HG03571 (cell line): ENCODE measurements at regions not wholly inside any gene's neighbourhood (a gene's known extent, or its start where the extent isn't known, plus 50 kb on each side); places are given as distances from the start of the nearest gene placed in this dataset.

Experiments used
- ATAC-seq: cut with Tn5 transposase; IDR thresholded peaks from one replicate; pipeline ENCODE4 v1.9.1; 2021; ENCODE audit not compliant: unreplicated experiment

DNA sequence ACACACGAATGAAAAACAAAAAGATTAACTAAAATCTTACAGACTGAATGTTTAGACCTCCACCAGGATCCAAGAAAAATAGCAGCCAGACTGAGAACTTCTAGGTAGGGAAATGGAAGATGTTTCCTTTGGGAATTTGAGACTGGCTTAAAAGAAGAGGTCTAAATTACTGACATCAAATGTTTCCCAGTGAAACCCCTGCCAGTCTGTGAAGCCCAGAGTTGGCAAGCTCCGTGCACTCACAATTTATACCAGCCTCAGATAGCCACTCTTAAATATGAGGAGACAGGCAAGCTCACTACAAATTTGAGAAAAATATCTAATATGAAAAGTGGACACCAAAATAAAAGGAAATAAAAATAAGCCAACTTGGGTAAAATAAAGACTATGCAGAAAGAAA is 700.5 kb upstream of the ZNF385D start:
- ATAC-seq, result no peak

DNA sequence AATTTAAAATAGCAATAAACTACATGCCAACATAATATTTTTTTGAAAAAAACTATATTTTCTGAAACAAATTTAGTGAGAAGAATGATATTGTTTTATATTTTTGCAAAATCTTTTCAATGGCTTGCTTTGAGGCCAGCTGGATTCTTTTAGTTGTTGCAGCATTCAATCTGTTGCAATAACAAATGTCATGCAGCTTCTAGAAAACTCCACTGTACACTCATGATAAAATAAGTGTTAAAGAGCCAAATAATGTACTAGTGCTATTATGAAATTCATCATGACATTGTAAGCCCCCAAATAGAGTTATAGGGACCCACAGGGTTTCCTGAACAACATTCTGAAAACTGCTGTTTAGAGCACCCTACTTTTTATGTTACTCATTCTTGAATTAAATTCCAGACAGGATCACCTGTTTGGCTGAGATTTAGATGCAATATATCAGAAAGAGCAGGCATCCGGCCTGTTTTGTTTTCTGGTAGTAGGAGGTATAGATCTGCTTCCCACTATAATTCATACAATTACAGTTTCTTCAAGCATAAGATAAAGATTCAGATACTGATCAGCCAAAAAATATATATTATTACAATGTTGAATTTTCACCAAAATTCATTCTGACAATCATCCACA is 703.0 kb upstream of the ZNF385D start:
- ATAC-seq, result no peak

DNA sequence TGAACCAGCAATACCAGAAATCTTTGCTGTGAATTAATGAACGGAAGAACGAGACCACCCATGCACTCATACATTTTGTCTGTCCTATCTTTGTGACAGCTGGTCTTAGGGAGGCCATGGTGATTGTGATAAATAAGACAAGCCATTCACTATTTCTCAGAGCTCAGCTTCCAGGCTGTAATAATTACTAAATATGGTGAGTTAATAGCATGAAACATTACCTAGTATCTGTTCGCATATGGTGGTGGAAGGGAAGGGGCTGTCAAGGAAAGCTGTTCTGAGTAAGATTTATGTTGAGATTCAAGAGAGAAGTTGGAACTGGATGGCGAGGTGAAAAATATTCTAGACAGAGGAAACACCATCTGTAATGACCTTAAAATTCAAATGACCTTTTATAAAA is 719.0 kb upstream of the ZNF385D start:
- no peak for ATAC-seq

DNA sequence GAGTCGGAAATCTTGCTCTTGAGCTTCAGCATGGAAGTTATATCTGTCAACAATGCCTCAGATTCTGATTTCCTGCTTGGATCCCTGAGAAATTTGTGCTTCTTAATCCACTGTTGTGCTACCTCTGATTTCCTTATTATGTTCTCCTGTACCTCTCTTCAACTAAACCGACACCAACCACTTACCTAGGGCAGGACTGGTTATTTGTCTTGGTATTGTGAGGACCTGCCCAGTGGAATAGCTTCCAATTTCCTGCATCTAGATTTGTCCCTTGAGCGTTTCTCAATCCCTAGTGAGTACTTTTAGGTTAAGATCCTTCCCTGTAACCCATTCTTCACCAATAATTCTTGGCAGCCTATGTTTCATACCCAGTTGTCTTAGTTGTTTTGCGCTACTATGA is 720.5 kb upstream of the ZNF385D start:
- ATAC-seq, result no peak

DNA sequence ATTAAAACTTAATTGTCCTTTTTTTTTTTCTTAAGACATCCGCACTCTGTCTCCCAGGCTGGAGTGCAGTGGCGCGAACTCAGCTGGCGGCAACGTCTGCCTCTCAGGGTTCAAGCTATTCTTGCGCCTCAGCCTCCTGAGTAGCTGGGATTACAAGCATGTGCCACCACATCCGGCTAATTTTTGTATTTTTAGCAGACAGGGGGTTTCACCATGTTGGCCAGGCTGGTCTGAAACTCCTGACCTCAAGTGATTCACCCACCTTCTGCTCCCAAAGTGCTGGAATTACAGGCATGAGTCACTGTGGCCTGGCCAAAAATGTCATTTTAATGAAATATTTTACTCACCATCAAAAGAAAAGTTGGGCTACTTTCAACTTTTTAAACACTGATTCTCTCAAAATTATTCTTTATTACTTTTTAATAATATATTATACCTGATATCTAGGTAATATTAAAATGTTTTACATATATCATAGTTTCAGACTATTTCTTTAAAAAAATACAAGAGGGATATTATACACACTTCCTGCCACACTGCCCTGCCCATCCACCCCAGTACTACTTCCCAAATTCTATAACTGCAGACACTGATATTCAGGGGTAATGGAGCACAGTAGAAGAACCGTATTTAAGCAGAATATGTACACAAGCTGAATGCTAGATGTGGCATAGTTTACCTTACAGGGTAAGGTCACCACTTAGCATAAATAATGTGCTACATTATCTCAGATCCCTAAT is 723.9 kb upstream of the ZNF385D start:
- ATAC-seq, result no peak

DNA sequence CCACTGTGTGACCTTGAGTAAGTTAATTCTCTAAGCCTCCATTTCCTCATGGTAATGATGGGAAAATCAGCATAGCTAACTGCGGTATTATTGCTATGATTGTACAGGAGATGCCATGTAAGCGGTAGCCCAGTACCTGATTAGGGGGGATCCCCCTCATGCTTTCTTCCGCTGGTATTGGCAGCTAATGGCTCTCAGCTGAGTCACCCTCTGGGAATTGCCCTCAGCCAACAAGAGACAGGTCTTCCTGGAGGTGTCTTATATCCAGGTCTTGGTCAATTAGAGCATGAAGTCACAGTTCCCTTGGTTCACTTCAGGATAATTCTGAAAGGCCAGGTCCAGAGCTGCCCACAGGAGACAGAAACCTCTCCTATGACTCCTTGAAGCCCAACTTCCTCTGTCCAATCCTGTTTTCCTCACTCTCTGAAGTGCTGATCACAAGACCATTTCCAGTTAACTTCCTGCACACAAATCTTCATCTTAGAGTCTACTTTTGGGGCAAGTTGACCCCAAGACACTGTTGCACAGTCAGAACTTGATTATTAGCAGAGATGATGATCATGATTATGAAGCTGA is 724.7 kb upstream of the ZNF385D start:
- ATAC-seq, result no peak

DNA sequence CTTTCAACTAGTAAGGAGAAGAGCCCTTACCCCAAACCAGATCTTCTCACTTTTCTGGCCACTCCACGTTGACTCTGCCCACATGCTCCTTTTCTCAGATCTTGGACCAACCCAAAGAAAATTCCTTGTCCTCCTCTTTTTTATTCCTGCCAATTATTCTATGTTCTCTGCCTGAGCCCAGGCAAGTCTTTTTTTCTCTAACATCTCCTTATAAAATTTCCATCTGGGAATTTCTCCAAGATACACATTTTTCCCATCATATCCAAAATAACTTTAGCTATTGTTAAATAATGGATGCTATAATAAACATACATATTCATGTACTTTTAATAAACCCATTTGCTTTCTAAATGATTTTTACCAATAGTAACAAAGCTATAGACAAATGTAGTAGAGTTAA is 726.0 kb upstream of the ZNF385D start:
- ATAC-seq, result no peak

DNA sequence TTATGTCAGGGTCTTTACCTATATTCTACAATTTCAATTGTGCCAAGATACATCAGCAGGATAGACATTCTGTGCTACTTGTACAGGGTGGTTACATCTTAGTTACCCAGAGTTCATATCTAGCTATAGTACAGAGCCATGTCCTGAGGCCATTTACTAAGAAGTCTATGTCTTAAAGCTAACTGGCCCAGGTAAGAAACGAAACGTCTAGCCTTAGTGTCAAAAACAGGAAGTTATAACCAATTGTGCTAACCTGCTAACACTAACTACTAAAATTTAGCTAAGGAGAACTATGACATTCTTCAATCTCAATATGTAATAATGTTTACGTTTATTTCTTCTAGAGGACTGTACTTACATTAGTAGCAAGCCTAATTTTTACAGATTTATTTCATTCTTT is 717.2 kb upstream of the UBE2E2 start:
- no peak for ATAC-seq

DNA sequence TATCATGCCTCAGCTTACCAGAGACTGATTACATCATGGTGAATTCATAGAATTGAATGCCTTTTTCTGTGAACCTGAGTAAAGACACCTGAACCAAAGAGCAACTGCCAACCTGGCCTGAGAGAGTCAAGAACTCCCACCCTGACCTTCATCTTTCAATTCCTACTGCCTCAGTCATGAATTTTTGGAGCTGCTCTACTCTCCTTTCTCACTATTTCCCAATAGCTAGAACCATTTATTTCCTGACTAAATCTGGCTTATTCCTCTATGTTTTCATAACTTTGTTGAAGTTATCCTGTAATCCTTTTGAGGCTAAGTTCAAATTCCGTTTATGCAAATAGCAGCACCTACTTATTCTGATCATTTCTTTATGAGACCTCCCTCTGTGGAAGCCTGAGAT is 712.4 kb upstream of the UBE2E2 start:
- no peak for ATAC-seq

DNA sequence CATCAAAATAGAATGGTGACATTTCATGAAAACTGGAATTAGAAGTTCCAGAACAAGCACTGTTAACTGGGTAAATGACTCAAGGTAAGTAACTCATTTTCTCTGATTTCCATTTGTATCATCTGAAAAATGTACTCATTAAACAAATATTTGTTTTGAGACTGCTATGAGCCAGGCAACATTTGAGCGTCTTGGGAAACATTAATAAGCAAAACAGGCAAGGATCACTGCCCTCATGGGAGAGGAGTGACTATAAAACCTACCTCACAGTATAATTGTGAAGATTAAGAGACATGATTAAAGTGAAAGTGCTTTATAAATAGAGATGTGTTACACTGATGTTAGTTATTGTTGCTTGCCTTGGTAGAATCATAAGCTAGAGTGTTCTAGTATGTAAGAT is 711.8 kb upstream of the UBE2E2 start:
- ATAC-seq, result no peak

DNA sequence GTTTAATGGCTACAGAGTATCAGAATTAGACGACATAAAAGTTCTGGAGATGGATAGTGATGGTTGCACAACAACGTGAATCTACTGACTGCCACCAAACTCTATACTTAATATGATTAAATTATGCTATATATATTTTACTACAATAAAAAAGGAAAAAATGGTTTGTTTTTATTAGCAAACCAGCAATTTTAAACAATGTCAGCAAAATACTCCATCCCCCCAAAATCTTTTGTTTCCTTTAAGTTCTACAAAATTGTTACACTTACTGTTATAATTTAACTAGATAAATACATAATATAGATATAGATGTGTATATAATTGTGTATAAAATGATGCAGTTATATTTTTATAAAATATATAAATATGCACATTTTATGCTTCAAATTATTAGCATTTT is 710.8 kb upstream of the UBE2E2 start:
- no peak for ATAC-seq

DNA sequence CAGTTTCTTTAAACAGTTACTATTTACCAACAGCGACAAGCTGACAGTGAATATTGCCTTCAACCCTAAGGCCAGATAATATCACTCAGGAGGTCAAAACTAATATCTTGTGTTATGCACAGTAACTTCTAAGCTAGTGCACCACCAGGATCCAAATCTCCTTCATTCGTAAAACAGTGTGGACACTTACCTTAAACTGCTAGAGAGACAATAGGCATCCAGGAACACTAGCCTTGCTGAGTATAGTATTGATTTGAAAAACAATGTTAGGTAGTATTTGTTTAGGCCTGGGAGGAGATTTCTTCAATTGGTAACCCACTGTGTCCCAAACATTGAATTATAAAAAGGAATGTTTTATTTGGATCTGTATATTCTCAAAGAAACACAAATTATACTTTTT is 707.9 kb upstream of the UBE2E2 start:
- no peak for ATAC-seq

DNA sequence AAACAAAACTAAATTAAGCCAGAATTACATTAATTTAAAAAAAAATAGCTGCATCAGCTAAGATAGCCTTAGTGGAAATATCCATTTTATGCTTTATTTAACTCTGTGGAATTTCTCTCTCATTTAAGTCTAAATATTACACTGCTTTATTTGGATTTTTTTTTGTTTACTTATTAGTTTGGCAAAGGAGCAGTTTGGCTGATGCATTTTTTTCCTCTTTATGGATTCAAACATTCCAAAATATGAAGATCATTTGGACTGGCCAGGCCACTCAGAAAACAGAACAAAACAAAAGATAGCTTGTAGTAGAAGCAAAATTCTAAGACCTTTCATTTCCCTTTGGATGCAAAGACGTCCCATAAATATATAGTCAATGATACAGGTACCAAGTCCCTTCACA is 707.3 kb upstream of the UBE2E2 start:
- ATAC-seq, result no peak

DNA sequence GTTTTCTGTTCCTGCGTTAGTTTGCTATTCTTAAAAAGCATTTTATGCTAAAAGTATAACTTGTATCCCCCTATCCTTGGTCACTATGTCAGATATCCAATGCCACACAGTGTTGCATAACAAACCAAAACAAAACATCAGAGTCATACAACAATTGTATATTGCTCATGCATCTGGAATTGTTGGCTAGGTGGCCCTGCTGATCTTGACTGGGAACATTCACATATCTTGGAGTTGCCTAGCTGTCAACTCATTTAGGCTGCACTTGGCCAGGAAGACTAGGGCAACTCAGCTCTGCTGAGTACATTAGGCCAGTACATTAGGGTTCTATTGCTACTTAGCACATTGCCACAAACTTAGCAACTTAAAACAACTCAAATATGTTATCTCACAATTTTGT is 706.5 kb upstream of the UBE2E2 start:
- ATAC-seq, result no peak

DNA sequence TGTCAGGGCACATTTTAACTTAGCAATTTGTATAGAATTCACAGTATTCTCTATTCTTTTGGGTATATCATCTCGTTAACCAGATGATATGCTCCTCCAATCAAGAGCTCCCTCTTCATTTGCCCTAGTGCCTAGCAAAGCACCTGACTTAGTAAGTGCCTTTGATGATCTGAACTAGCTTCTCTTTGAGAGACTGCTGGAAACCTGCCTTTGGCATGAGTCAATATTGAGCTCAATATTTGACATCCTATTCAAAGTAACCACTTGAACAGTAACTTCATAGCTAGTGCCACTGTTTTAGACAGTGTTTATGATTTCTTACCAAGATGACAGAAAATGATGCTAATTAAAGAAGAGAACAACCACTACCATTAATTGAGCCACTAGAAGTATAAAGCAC is 696.3 kb upstream of the UBE2E2 start:
- no peak for ATAC-seq

DNA sequence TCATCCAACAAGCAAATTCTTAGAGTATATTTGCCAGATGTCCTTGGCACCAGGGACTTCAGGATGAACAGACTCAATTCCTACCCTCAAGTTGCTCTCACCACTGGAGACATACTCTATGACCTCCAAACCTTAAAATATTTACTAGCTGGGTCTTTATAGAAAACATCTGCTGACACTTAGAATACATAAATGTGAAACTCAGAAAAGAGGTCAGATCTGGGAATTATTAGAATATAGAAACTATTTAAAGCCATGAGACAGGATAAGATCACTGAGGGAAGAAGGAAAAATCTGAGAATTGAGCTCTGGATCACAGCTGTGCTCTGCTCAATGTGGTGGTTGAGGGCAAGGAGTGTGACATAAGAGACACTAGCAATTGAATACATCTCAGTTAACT is 695.4 kb upstream of the UBE2E2 start:
- no peak for ATAC-seq

DNA sequence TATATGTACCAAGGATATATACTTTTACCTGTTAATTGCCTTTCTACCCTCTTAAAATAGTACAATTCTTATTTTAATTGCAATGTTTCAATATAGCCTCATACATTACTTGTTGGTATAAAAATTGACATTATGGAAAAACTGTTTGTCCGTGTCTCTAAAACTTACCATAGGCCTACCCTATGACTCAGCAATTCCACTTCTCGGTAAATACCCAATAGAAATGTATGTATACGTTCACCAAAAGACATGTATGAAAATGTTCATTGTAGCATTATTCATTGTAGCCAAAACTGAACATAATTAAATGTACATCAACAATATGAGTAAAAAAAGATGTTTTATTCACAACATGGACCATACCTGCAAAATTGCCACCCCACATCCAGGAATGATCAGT is 679.2 kb upstream of the UBE2E2 start:
- no peak for ATAC-seq

DNA sequence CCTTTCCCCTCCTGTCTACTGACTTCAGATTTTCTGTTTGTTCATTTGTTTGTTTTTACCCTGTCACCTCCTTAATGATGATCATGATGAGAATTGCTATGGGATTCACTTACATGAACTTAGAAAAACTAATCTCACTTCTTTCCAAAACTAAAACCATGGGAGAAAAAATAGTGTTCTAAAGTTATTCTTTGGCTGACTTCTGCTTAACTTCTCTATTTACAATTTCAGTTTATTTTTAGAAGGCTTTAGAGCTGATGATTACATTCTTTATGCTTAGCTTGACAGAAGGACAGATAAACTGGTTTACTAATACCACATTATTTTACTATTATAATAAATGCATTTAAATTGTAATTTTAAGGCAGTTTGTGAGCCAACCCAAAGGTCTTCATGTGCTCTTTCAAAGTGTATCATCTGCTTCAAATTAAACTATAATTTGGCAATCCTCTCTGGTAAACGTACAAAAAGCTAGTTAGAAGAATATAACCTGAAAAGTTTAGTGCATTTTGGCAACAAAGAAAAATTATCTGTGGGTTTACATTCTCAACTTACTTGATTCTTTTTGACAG is 676.8 kb upstream of the UBE2E2 start:
- ATAC-seq, result no peak

DNA sequence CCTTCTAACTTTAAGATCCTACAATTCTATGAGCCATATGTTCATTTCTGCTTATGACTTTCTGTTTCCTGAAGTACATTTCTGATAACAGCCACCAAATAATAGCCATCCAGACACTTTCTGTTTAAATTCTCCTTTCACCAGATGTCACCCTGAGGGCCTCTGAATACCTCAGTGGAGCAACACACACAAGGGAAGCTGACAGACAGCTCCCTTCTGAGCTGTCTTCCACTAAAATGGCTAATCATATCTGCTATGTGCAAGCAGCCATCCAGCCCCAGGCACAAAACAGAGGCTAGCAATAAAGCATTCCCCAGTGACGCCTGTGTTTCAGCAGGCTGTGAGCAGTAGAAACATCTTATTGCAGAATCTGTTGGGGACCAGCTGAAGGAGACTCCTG is 666.6 kb upstream of the UBE2E2 start:
- ATAC-seq, result no peak

DNA sequence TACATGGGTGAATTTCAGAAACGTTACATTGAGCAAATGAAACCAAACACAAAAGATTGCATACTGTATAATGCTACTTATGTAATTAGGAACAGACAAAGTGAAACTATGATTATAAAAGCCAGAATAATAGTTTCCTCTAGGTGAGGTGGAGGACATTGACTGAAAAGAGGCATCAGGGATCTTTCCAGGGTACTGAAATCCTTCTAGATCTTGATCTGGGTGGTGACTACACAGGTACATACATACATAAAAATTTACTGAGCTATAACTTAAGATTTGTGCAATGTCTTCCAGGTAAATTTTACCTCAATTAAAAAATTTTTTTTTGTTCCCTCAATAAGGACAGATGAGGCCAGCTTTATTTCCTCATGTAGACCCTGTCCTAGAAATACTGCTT is 665.6 kb upstream of the UBE2E2 start:
- ATAC-seq, result no peak

DNA sequence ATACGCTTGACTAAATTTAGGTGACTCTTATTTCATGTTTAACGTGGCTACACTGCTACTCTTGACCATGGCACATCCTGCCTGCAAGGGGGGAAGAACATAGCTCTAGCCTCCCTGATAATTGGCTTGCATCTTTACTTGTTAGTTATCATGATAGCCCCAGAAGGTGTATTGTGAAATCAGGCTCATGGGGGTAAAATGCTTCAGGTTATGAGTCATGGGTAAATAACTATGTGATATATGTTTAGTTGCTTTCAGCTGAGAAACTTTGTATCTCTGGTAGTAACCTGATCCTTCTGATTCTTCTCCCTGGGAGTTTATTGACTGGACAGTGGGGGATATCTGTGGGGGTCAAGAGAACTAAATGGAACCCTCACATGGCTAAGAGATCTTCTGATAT is 660.8 kb upstream of the UBE2E2 start:
- ATAC-seq, result no peak

DNA sequence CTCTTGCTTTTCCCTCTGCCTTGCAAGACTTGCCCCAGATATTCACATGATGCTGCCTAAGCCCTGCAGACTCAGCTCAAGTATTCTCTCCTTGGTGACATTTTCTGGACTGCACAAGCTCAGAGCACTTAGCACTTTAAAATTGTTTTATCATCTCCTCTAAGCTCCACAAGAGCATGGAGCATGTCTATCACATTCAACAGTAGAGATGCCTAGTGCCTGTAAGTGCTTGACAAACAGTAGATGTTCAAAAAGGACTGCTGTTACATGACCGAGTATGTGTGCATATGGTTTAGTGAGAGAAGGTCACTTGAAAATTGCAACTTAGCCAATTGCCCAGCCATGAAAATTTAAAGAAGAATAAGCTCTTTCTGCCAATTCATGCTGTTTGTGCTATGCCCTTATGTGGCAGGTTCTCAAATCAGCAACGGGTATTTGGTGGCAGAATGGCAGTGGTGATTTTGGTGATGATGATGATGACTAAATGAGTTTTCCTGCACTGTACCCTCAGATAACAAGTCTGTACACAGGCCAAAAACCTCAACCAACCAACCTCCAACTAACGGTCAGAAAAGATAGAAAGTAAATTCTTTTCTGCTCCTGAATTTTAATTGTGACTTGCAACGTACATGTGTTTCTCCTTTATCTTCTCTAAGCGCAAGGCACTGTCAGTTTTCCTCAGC is 647.2 kb upstream of the UBE2E2 start:
- ATAC-seq, result no peak
